ENCODE measurements at regions not wholly inside any gene's neighbourhood (a gene's known extent, or its start where the extent isn't known, plus 50 kb on each side); places are given as distances from the start of the nearest gene placed in this dataset.

DNA sequence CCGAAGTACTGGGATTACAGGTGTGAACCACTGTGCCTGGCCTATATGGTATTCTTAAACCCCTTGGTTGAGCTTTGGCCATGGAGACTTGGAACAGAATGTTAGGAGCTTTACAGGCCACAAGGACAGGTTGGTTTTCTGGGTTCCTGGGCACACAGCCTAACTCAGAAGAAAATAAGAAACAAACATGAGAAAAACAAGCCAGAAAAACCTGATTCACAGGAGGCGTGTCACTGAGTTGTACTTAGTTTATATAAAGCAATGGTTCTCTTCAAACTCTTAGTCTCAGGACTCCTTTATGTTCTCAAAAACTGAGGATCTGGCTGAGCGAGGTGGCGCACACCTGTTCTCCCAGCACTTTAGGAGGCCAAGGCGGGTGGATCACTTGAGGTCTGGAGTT is 125.1 kb upstream of the SPATA13 start:
- H3K4me1 Mint-ChIP-seq (ENCODE audit: low read depth in 2 of 2): peaks cover 5 to 10% of the 10 kb centered on the region in 2 donors
- H3K9me3 Mint-ChIP-seq: no peaks in the 10 kb centered on the region
- H3K36me3 Mint-ChIP-seq (ENCODE audit: insufficient read depth): no peaks in the 10 kb centered on the region
- H3K27me3 Mint-ChIP-seq: peaks cover 13 to 32% of the 10 kb centered on the region in 2 donors
- DNase-seq: no peak
- no peak for ATAC-seq (replicated peaks)
- H3K27ac Mint-ChIP-seq: no peak overlapping the region
- H3K4me3 Mint-ChIP-seq: no peak overlapping the region

DNA sequence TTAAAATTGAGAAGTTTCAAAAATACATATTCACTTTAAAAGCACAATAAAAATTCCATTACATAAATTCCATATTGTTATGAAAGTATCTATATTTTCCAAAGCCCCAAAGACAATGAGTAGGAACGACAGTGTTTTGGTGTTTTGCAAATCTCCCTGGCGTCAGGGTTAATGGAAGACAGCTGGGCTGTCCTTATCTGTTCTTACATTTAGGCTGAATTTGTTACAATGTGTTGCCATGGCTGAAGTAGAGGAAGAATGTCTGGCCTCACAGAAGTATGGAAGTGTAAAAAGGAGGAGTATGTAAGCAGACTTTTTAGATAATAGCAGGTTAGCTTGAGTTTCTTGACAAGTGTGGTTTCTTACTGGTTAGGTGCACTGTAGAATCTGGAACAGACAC is 124.4 kb upstream of the SPATA13 start:
- DNase-seq: no peak
- no peak overlapping the region for H3K27ac Mint-ChIP-seq
- no peaks in the 10 kb centered on the region for H3K36me3 Mint-ChIP-seq (ENCODE audit: insufficient read depth)

DNA sequence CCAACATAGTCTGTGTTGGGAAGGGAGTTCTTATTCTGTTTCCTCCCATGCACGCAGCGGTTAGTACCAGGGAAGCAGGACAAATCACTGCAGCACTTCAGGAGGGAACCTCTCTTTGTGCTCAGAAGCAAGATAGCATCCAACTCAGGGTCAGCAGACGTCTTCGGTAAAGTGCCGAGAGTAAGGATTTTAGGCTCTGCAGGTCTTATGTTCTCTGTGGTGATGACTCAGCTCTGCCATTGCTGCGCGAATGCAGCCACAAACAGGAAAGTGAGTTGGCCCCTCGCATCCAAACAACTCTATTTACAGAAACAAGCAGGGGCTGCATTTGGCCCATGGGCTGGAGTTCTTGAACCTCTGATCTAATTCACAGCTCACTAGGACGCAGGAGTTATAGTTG is 122.1 kb upstream of the SPATA13 start:
- ATAC-seq (replicated peaks) (no peak), DNase-seq (no peak)
- Mint-ChIP-seq H3K4me3 (no peak overlapping the region), H3K4me1 (ENCODE audit: low read depth in 2 of 2) (peaks cover 5 to 10% of the 10 kb centered on the region in 2 donors), H3K27me3 (peaks cover 0 to 10% of the 10 kb centered on the region in 2 donors), H3K36me3 (ENCODE audit: insufficient read depth) (no peaks in the 10 kb centered on the region), H3K9me3 (no peaks in the 10 kb centered on the region), H3K27ac (peak overlapping the region in 1 of 2 donors; percentile 8)

More for the DNA sequence above, 124.4 kb upstream of the SPATA13 start:
- Mint-ChIP-seq H3K27me3 (peaks cover 10 to 25% of the 10 kb centered on the region in 2 donors), H3K4me1 (ENCODE audit: low read depth in 2 of 2) (peaks cover 5 to 10% of the 10 kb centered on the region in 2 donors), H3K9me3 (no peaks in the 10 kb centered on the region), H3K4me3 (no peak overlapping the region)
- ATAC-seq (replicated peaks): no peak

DNA sequence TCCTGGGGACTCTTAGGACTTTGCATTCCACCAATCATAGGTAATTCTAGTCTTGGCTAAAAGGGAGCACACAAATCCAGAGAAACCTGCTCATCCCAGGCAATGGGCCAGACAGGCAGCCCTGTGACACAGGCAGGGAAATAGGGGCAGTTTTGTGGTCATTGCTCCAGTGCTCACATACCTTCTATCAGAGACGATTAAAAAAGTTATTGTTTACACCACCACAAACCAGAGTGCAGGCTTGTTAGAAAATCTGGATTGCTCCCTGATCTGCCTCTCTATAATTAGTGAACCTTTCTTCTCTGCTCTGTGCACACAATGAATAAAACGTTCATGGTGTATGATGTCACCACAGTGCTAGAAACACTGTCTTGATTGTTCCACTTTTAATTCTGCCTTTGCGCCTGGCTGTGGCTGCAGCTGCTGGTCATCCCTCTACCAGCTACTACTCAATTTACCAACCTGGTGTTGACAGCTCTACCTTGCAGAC is 121.6 kb upstream of the SPATA13 start:
- H3K4me3 Mint-ChIP-seq: no peak overlapping the region
- peak overlapping the region in 1 of 2 donors; percentile 8 for H3K27ac Mint-ChIP-seq
- ATAC-seq (replicated peaks) (no peak), DNase-seq (no peak)
- no peaks in the 10 kb centered on the region for H3K36me3 Mint-ChIP-seq (ENCODE audit: insufficient read depth)
- H3K9me3 Mint-ChIP-seq: no peaks in the 10 kb centered on the region
- peaks cover 5 to 10% of the 10 kb centered on the region in 2 donors for H3K4me1 Mint-ChIP-seq (ENCODE audit: low read depth in 2 of 2)
- peaks cover 0 to 6% of the 10 kb centered on the region in 2 donors for H3K27me3 Mint-ChIP-seq

DNA sequence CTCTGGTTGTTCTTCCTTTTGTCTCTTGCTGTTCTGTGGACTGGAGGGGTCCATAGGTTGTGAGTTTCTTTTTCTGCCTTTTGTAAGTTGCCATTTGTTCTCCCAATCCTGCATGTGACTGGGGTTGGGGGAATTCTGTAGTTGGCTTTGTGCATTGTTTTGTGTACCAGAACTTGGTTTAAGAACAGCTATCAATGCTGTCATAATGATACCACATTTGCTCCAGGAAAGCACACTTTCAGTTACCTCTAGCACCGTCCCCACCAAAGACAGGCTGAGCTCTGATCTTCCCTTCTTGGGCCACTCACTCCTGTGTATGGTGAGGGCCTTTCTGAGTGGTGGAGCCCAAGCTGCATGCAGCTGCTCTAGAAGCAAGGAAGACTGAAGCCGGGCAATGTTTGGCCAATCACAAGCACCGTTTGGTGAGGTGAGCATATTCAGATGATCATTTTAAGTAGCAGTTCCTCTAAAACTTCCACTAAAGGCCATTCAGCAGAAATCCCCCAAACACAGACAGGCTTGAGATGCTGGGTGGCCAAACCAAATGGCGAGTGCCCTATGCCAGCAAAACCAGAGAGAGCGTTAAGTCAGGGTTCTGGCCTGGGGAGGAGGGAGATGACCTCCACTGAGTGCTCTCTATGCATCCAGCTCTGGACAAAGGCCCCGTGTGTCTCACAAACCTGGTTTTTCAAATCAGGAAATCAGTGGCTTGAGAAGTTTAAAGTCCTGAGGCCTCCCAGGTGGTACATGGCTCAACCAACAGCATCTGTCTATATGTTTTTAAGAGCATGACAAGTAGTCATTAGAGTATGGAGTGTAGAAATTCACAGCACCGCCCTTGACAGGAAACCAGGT is 120.7 kb upstream of the SPATA13 start:
- Mint-ChIP-seq H3K27ac (no peak overlapping the region), H3K4me3 (no peak overlapping the region), H3K36me3 (ENCODE audit: insufficient read depth) (no peaks in the 10 kb centered on the region), H3K27me3 (peaks cover 0 to 6% of the 10 kb centered on the region in 2 donors), H3K9me3 (no peaks in the 10 kb centered on the region), H3K4me1 (ENCODE audit: low read depth in 2 of 2) (peaks cover 5 to 10% of the 10 kb centered on the region in 2 donors)
- DNase-seq: no peak
- ATAC-seq (replicated peaks): no peak

DNA sequence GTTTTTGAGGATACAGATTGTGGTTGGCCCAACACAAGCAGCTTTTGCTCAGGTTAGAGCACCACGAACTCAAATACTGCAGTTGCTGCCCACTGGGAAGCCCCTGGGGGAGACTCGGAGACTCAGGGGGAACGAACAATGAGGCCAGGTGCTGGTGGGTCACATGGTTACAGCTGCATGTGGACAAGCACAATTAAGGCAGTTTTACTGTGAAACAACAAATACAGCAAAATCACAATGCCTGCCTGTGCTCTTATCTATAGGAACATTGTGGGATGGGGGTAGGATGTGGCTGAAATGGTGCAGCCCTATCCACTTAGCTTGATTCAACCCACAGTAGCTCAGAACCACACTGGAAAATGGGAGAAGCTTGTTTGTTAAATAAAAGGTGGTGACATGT is 119.7 kb upstream of the SPATA13 start:
- H3K27ac Mint-ChIP-seq: no peak overlapping the region
- no peaks in the 10 kb centered on the region for H3K36me3 Mint-ChIP-seq (ENCODE audit: insufficient read depth)
- DNase-seq: no peak
- H3K4me3 Mint-ChIP-seq: no peak overlapping the region
- H3K4me1 Mint-ChIP-seq (ENCODE audit: low read depth in 2 of 2): peaks cover 5 to 10% of the 10 kb centered on the region in 2 donors
- ATAC-seq (replicated peaks): no peak
- H3K9me3 Mint-ChIP-seq: no peaks in the 10 kb centered on the region
- H3K27me3 Mint-ChIP-seq: peaks cover 0 to 15% of the 10 kb centered on the region in 2 donors

DNA sequence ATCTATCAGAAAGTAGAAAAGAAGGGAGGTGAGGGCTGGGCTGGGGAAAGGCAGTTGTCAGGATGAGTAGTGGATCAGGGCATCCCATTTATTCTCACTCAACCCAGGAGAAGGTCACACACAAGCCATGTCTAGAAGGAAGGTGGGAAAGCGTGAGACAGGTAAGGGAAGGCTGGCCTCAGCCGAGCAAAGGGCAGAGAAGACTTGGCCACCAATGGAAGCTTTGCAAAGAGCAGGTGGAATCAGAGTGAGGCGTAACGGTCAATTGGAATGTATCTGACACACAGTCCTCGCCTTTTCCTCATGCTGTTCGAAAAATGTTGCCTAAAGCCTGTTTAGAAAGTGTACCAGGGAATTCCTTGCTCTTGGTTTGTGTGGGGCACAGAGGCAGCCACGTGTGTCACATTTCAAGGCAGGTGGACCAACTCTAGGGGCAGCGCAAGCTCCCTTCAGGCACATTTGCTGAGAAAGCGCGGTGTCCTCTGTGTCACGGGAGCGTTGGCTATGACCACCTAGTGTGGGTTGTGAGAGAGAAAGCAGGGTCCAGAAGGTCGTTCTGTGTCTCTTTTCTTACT is 118.8 kb upstream of the SPATA13 start:
- DNase-seq (no peak), ATAC-seq (replicated peaks) (no peak)
- Mint-ChIP-seq H3K9me3 (no peaks in the 10 kb centered on the region), H3K4me3 (no peak overlapping the region), H3K27me3 (peaks cover 0 to 24% of the 10 kb centered on the region in 2 donors), H3K4me1 (ENCODE audit: low read depth in 2 of 2) (peaks cover 5 to 10% of the 10 kb centered on the region in 2 donors), H3K36me3 (ENCODE audit: insufficient read depth) (no peaks in the 10 kb centered on the region), H3K27ac (no peak overlapping the region)

DNA sequence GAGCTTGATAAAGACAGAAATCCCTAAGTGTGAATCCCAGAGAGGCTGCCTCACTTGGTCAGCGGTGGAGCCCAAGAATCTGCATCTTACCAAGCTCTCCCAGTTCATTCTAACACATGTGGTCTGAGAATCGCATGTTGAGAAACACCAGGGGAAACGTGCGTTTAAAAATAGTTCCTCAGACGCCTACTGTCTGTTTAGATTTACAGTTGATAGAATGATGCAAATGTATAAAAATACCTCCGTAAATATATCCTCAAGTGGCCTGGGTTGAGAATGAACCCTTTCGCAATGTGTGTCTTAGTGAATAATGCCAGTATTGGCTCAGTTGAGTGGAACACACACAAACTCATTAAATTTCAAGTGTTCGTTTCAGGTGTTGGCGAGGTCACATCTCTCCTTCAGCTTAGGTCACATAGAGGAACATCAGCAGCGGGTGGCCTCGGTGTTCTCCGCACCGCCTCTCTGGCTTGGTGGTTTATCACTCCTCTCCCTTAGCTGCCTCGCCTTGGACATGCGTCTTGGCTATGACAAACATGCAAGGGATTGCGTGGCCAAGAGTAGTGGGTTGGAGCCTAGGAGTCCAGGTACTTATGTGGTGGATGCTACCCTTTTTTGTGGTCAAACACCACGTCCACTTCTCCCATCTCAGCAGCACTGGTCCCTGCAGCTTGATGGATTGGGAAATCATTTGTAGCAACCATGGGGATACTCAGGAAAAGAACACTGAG is 117.6 kb upstream of the SPATA13 start:
- peaks cover 0 to 2% of the 10 kb centered on the region in 2 donors for H3K9me3 Mint-ChIP-seq
- H3K27ac Mint-ChIP-seq: no peak overlapping the region
- ATAC-seq (replicated peaks) (no peak), DNase-seq (no peak)
- no peaks in the 10 kb centered on the region for H3K36me3 Mint-ChIP-seq (ENCODE audit: insufficient read depth)
- H3K27me3 Mint-ChIP-seq: peaks cover 0 to 35% of the 10 kb centered on the region in 2 donors
- H3K4me1 Mint-ChIP-seq (ENCODE audit: low read depth in 2 of 2): peaks cover 5 to 10% of the 10 kb centered on the region in 2 donors
- H3K4me3 Mint-ChIP-seq: no peak overlapping the region

DNA sequence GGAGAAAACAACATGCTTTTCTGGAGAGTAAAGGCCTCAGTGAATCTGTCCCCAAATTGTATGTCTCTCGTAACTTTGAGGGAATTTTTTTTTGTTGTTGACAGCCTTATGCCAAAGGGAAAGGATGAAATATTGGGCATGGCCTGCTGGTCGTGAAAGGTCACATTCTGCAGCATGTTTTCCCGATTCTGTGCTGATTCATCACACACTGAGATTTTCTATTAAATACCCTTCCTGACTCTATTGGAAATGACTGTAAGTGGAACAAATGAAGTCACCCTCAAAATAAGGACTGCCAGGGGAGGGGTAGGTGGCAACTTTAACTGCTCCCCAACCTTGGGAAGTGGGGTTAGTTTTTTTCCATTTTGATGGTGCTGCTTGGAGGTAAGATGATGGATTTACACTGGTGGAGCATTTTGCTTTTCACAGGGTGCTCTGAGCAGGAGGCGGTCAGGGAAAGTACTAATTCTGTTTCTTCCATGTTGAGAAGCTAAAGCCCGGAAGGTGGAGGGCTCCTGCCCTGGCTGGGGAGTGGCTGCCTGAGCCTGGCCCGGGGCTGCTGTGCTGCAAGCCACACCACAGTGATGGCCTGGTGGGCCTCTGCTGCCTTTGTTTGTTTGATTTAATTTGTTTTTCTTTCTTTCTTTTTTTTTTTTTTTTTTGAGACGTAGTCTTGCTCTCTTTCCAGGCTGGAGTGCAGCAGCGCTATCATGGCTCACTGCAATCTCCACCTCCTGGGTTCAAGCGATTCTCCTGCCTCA is 116.8 kb upstream of the SPATA13 start:
- Mint-ChIP-seq H3K4me1 (ENCODE audit: low read depth in 2 of 2) (peaks cover under 1 to 4% of the 10 kb centered on the region in 2 donors), H3K27ac (no peak overlapping the region), H3K9me3 (peaks cover 0 to 2% of the 10 kb centered on the region in 2 donors), H3K4me3 (no peak overlapping the region), H3K36me3 (ENCODE audit: insufficient read depth) (no peaks in the 10 kb centered on the region), H3K27me3 (peaks cover 0 to 38% of the 10 kb centered on the region in 2 donors)
- ATAC-seq (replicated peaks) (no peak), DNase-seq (no peak)

DNA sequence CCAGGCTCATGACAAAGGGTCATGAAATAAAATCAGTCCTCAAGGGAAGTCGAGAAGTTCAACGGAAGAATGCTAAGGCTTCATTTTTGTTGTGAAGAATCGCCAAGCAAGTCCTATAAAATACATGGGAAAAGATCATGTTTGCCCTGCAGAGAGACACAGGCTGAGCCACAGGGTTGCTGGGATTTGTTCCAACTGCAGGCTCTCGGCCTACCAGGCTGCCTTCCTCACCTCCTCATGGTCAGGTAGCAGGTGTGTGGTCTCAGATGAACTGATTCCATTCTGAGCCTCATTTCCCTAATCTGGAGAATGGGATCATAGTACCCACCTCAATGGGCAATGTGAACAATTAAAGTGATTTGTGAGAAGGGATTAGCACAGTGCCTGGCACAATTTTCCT is 114.9 kb upstream of the SPATA13 start:
- Mint-ChIP-seq H3K36me3 (ENCODE audit: insufficient read depth) (no peaks in the 10 kb centered on the region), H3K27ac (no peak overlapping the region), H3K4me3 (no peak overlapping the region), H3K9me3 (peaks cover 0 to 2% of the 10 kb centered on the region in 2 donors), H3K27me3 (peaks cover 0 to 46% of the 10 kb centered on the region in 2 donors), H3K4me1 (ENCODE audit: low read depth in 2 of 2) (no peaks in the 10 kb centered on the region)
- ATAC-seq (replicated peaks) (no peak), DNase-seq (no peak)

DNA sequence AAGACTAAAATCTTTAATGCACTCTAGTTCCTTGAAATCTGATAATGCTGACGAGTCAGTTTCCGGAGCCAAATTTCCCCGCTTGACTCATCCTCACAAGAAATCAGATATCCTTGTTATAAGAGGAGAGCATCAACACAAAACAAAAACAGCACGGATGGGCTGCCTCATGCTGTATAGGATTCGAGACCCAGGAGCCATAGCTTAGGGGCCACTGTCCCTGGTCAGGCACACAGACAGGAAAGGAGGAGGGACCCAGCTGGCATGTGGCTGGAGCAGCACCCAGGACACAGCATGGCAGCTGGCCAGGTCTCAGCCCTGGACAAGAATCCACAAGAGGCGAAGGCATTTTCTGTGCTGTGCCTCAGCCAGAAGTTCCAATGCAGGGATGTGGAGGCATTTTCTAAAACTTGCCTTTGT is 110.2 kb upstream of the SPATA13 start:
- ATAC-seq (replicated peaks) (no peak), DNase-seq (no peak)
- peaks cover 0 to 5% of the 10 kb centered on the region in 2 donors for H3K4me1 Mint-ChIP-seq (ENCODE audit: low read depth in 2 of 2)
- H3K27ac Mint-ChIP-seq: no peak overlapping the region
- peaks cover 0 to 2% of the 10 kb centered on the region in 2 donors for H3K9me3 Mint-ChIP-seq
- peaks cover 5 to 64% of the 10 kb centered on the region in 2 donors for H3K27me3 Mint-ChIP-seq
- no peak overlapping the region for H3K4me3 Mint-ChIP-seq
- H3K36me3 Mint-ChIP-seq (ENCODE audit: insufficient read depth): no peaks in the 10 kb centered on the region

DNA sequence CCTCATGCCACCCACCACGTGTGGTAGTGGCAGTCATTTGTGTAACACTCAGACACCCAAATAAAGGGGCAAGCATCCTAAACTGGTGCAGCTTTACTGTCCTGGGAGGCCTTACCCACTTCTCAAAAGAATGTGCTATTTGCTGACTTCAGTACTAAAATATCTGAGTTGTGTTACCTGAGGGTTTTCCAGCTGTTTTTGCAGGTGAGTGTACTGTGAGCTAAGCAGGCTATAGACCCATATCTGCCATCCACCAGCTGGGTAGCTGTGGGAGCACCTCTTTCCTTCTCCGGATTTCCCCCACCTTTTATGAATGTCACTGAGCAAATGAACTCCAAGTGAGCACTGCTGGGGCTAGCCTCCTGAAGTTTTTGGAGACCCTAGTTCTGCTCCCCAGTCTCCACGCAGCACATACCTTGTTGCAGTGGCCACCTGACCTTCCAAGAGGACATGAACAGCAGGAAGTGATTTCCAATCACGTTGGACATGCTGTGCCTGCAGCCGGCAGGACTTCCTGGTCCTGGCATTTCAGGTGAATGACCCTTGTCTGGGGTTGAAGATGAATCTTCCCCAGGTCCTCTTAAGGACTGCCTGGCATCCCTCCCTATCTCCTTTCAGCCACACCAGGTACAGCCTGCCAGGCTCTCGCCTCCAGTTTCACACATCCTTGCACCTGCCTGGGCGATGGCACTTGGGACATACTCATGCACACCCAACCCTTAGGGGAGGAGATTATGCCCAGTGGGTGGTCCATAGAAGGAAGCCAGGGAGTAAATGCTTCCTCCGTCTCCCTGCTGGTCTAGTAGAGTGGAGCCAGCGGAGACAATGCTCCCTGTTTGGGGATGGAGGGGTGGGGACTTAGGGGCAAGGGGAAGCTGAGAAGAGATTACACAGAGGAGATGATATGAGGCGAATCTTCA is 109.5 kb upstream of the SPATA13 start:
- DNase-seq: no peak
- Mint-ChIP-seq H3K9me3 (peaks cover 0 to 2% of the 10 kb centered on the region in 2 donors), H3K36me3 (ENCODE audit: insufficient read depth) (no peaks in the 10 kb centered on the region), H3K4me1 (ENCODE audit: low read depth in 2 of 2) (peaks cover 0 to 5% of the 10 kb centered on the region in 2 donors), H3K27ac (no peak overlapping the region), H3K4me3 (no peak overlapping the region), H3K27me3 (peaks cover 5 to 56% of the 10 kb centered on the region in 2 donors)
- no peak for ATAC-seq (replicated peaks)
